GM13977 (cell line): ENCODE measurements at regions not wholly inside any gene's neighbourhood (a gene's known extent, or its start where the extent isn't known, plus 50 kb on each side); places are given as distances from the start of the nearest gene placed in this dataset.

Source experiments
- DNase-seq: peaks from one replicate; pipeline ENCODE4 v3.0.0; 2012; ENCODE audit warnings: low spot score
- in situ Hi-C: fragments of 300-500 bp; cut with MboI; formaldehyde crosslinking; loops from one replicate; pipeline ENCODE4 v1.12.0; 2022; ENCODE audit warnings: low sequenced_read_pairs, low pct_unique_long_range_greater_than_20kb, mixed read lengths, inconsistent platforms; ENCODE audit not compliant: unreplicated experiment
- TF ChIP-seq, protein P1 (sequence below): IDR thresholded peaks from 2 replicates; pipeline ENCODE4 v1.5.1; 2012; ENCODE audit warnings: mild to moderate bottlenecking, control low read depth; ENCODE audit not compliant: insufficient read depth; ENCODE audit errors: extremely low read depth, missing control alignments

DNA sequence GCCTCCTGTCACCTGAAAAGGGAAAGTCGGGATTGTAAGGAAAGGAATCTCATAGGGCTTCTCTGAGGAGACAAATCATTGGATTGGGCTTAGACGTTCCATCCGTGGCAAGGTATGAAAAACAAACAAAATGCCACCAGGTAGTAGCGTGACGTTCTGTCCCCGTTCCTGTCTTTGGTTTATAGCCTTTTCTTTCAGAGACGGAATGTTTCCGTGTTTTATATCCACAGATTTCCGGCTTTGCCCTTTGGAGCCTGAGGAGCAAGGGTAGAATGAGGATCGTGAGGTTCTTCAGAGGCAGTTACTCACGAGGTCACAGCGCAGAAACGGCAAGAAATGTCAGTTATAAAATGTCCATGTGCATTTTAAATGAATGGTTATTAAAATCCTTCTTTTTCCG, 118.3 kb downstream of the TMEM18 start:
- DNase-seq, result no peak
- TF ChIP-seq, protein P1, sequence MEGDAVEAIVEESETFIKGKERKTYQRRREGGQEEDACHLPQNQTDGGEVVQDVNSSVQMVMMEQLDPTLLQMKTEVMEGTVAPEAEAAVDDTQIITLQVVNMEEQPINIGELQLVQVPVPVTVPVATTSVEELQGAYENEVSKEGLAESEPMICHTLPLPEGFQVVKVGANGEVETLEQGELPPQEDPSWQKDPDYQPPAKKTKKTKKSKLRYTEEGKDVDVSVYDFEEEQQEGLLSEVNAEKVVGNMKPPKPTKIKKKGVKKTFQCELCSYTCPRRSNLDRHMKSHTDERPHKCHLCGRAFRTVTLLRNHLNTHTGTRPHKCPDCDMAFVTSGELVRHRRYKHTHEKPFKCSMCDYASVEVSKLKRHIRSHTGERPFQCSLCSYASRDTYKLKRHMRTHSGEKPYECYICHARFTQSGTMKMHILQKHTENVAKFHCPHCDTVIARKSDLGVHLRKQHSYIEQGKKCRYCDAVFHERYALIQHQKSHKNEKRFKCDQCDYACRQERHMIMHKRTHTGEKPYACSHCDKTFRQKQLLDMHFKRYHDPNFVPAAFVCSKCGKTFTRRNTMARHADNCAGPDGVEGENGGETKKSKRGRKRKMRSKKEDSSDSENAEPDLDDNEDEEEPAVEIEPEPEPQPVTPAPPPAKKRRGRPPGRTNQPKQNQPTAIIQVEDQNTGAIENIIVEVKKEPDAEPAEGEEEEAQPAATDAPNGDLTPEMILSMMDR, result no peak
- in situ Hi-C loops, result no loop called here

DNA sequence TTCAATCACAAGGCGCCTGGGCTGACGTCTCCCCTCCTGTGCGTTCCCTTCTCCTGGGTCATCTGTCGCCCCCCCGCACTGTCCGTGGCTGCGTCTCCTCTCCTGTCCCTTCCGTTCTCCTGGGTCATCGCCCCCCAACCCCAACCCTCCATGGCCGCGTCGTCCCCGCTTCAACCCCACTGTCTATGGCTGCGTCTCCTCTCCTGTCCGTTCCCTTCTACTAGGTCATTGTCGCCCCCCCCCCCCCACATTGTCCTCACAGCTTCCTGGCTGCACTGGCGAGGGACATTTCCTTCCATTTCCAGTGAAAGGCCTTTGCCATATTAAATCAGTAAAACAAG, 118.9 kb downstream of the TMEM18 start:
- in situ Hi-C loops, result no loop called here
- DNase-seq, result no peak
- TF ChIP-seq, protein P1, result no peak

DNA sequence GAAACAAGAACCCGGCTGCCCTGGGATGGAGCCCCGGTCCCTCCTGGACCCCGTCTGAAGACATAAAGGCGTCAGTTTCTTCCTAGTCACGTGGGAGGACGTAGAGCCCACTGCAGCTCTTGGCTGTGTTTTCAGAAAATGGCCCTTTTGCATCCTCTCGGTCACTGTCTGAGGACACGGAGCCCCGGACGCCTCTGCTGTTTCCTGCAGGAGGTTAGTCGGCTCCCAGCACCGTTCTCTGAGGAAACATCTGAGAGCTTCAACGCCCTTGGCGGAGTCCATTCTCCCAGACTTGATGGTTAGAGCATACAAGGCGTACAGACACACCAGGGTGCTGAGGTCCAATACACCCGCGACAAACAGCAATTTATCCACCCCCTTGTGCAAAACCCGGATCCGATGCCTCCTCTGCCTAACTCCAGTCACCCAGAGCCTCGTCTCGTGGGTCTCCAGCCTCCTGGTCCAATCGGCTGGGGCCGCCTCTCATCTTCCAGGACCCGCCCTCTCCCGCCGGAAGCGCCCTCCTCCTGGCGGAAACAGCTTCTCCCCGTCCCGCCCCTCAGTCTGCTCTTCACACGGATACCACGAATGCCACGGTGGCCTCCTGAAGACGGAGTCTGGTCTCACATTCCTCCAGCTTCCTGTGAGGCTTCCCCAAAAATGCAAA, 119.4 kb downstream of the TMEM18 start:
- no peak for DNase-seq
- TF ChIP-seq, protein P1, result no peak
- in situ Hi-C loops, result no loop called here

DNA sequence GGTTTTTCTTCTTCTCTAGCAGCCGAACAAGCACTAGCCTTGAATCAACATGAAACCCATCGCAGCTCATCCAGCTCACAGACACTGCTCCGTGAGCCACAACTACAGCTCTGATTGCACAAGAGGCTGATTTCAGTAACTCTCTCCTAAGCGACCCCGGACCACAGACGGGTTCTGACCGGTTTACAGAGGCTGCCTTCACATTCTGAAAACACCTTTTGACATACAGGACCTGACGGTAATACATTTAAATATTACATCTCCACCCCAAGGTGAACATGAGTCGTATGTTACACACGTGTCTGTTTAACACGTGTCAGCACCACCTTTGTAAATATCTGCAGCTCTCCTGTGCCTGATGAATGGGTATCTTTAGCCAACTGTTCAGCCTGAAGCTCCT, 120.7 kb downstream of the TMEM18 start:
- no peak for DNase-seq
- TF ChIP-seq, protein P1, result no peak
- in situ Hi-C loops, result no loop called here

DNA sequence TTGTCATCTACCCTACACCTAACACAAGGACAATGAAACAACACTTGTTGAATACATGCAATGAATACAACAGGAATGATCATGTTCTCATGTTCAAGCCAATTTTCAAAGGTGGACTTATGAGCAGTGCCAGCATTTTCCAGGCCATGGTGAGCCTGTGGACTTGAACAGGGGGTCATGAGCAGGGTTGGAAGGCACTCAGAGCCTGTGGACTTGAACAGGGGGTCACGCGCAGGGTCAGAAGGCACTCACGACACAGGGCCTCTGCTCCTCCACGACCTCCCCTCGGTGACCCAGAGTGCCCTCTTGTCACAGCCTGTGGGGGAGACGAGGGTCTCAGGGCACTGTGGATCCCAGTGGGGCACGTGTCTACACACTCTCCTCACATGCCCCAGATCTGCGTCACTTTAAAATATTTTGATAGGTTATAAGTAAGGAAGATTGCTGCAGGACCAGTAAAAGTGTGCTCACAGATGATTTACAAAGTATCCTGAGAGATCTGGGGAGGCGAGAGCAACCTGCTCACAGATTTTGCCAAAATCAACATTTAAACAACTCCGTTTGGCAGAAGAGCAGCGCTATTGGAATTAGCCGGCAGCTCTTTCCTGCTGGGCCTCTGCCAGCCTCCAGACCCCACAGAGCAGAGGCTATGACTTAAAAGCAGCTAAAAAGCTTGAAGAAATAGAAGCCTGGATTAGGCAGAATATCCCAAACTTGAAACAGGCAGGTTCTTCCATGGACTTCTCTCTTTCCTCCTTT, 121.9 kb downstream of the TMEM18 start:
- DNase-seq, result no peak
- TF ChIP-seq, protein P1, result no peak
- in situ Hi-C loops, result no loop called here

DNA sequence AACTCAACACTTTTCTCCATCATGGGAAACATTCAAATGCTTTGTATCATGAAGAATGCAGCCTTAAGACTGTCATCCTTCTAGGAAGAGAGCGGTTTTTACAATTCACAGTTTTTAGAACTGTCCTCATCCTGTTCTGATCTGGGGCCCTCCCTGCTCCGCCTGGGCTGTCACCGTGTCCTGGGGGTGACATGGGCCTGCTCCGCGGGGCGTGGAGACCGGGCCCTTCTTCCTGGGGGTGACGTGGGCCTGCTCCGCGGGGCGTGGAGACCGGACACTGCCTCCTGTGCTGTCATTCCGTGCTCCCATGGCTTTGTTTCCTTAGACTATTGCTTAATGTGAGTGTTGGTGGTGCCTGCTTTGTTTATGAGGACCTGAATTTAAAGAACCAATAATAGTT, 122.8 kb downstream of the TMEM18 start:
- in situ Hi-C loops, result no loop called here
- DNase-seq, result no peak
- TF ChIP-seq, protein P1, result no peak
